ENCODE measurements at regions not wholly inside any gene's neighbourhood (a gene's known extent, or its start where the extent isn't known, plus 50 kb on each side); places are given as distances from the start of the nearest gene placed in this dataset.

DNA sequence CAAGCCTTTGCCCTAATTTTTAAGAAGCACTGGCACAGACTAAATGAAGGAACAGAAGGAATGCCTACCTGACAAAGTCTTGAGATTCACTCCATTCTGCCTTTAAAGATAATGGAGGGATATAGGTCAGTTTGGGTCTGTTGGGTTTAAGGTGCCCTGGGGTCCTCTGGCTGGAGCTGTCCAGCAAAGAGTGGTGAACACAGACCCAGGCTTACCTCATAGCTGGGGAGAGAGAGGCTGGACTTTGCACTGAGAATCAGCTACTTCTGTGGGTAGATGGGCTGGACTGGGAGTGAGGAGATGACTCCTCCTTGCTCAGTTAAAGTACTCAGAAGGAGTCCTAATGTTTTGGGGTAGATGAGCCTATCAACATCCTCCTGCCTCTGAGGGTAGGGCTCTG, 64.4 kb upstream of the CXCR4 start:
- Histone ChIP-seq H3K4me3 (replicated peaks; ENCODE audit: insufficient read depth, low read length) (no peak overlapping the region), H3K27ac (replicated peaks) (no peak overlapping the region), H3K27me3 (ENCODE audit: insufficient read depth, poor library complexity, severe bottlenecking) (no peaks in the 10 kb centered on the region)
- no peak for DNase-seq (ENCODE audit: low read depth in 1 of 2, low spot score in 1 of 2)
- TF ChIP-seq GABPA (IDR thresholded peaks at IDR 0.05; ENCODE audit: low read depth) (no peak), SPI1 (IDR thresholded peaks at IDR 0.05; ENCODE audit: borderline replicate concordance, low read depth) (no peak), POLR2AphosphoS5 (IDR thresholded peaks at IDR 0.05; ENCODE audit: low read depth) (no peak)
- TF ChIP-seq, protein P1, sequence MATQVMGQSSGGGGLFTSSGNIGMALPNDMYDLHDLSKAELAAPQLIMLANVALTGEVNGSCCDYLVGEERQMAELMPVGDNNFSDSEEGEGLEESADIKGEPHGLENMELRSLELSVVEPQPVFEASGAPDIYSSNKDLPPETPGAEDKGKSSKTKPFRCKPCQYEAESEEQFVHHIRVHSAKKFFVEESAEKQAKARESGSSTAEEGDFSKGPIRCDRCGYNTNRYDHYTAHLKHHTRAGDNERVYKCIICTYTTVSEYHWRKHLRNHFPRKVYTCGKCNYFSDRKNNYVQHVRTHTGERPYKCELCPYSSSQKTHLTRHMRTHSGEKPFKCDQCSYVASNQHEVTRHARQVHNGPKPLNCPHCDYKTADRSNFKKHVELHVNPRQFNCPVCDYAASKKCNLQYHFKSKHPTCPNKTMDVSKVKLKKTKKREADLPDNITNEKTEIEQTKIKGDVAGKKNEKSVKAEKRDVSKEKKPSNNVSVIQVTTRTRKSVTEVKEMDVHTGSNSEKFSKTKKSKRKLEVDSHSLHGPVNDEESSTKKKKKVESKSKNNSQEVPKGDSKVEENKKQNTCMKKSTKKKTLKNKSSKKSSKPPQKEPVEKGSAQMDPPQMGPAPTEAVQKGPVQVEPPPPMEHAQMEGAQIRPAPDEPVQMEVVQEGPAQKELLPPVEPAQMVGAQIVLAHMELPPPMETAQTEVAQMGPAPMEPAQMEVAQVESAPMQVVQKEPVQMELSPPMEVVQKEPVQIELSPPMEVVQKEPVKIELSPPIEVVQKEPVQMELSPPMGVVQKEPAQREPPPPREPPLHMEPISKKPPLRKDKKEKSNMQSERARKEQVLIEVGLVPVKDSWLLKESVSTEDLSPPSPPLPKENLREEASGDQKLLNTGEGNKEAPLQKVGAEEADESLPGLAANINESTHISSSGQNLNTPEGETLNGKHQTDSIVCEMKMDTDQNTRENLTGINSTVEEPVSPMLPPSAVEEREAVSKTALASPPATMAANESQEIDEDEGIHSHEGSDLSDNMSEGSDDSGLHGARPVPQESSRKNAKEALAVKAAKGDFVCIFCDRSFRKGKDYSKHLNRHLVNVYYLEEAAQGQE (IDR thresholded peaks at IDR 0.05; ENCODE audit: insufficient replicate concordance, low read depth): peak; percentile 75

DNA sequence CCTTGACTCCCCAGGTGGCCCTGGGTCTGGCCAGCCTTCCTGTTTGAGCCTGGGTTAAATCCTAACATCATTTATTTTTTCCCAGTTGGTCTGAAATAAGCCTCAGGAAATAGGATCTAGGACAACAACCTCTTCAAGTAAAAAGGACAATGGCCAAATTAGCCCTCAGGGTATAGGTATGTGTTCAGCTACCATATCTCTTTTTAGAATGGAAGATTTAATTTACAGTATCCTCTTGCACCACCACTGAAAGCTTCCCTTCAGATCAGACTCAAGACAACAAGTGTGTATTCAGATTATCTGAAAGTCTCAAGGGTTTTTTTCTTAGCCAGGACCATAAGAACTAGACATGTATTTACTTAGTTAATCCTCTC, 61.6 kb upstream of the CXCR4 start:
- TF ChIP-seq, protein P1 (IDR thresholded peaks at IDR 0.05; ENCODE audit: insufficient replicate concordance, low read depth): no peak
- TF ChIP-seq GABPA (IDR thresholded peaks at IDR 0.05; ENCODE audit: low read depth): no peak
- no peak for TF ChIP-seq POLR2AphosphoS5 (IDR thresholded peaks at IDR 0.05; ENCODE audit: low read depth)
- TF ChIP-seq, protein P2, sequence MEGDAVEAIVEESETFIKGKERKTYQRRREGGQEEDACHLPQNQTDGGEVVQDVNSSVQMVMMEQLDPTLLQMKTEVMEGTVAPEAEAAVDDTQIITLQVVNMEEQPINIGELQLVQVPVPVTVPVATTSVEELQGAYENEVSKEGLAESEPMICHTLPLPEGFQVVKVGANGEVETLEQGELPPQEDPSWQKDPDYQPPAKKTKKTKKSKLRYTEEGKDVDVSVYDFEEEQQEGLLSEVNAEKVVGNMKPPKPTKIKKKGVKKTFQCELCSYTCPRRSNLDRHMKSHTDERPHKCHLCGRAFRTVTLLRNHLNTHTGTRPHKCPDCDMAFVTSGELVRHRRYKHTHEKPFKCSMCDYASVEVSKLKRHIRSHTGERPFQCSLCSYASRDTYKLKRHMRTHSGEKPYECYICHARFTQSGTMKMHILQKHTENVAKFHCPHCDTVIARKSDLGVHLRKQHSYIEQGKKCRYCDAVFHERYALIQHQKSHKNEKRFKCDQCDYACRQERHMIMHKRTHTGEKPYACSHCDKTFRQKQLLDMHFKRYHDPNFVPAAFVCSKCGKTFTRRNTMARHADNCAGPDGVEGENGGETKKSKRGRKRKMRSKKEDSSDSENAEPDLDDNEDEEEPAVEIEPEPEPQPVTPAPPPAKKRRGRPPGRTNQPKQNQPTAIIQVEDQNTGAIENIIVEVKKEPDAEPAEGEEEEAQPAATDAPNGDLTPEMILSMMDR (IDR thresholded peaks at IDR 0.05; ENCODE audit: insufficient read depth, low read length): no peak
- TF ChIP-seq SPI1 (IDR thresholded peaks at IDR 0.05; ENCODE audit: borderline replicate concordance, low read depth): no peak
- Histone ChIP-seq H3K27ac (replicated peaks) (no peak overlapping the region), H3K4me3 (replicated peaks; ENCODE audit: insufficient read depth, low read length) (no peak overlapping the region), H3K27me3 (ENCODE audit: insufficient read depth, poor library complexity, severe bottlenecking) (no peaks in the 10 kb centered on the region)
- DNase-seq (ENCODE audit: low read depth in 1 of 2, low spot score in 1 of 2): no peak

DNA sequence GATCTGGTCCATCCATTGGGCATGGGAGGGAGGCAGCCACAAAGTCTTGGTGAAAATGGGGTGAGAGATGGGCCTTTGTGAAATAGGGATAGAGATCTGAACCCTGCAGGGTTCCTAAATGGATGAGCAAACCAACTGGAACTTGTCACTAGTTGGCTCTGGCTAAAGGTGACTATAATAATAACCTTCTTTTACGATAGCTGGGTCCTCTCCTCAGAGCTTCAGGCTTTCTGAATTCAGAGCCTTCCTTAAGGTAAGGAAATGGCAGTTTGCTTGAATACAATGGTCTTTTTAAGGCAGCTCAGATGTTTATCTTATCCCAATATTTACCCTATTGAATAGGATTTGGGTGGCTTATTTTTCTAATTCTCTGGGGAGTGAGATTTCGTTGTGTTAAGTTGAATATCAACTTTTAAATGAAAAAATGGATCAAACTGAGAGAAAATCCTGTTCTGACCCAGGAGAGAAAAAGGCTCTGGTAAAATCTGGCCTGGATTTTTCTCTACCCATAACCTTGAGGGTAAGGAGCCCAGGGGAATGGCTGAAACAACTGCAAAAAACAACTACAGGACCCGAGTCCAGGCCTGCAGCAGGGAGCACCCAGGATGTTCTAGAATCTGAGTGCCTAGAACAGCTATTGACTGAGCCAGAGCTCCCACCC, 61.1 kb upstream of the CXCR4 start:
- Histone ChIP-seq H3K27ac (replicated peaks) (no peak overlapping the region), H3K4me3 (replicated peaks; ENCODE audit: insufficient read depth, low read length) (no peak overlapping the region), H3K27me3 (ENCODE audit: insufficient read depth, poor library complexity, severe bottlenecking) (no peaks in the 10 kb centered on the region)
- TF ChIP-seq, protein P1 (IDR thresholded peaks at IDR 0.05; ENCODE audit: insufficient replicate concordance, low read depth): no peak
- TF ChIP-seq GABPA (IDR thresholded peaks at IDR 0.05; ENCODE audit: low read depth) (no peak), POLR2AphosphoS5 (IDR thresholded peaks at IDR 0.05; ENCODE audit: low read depth) (no peak), SPI1 (IDR thresholded peaks at IDR 0.05; ENCODE audit: borderline replicate concordance, low read depth) (no peak)
- TF ChIP-seq, protein P2 (IDR thresholded peaks at IDR 0.05; ENCODE audit: insufficient read depth, low read length): no peak
- DNase-seq (ENCODE audit: low read depth in 1 of 2, low spot score in 1 of 2): no peak
